GM19468 (cell line): ENCODE measurements at regions not wholly inside any gene's neighbourhood (a gene's known extent, or its start where the extent isn't known, plus 50 kb on each side); places are given as distances from the start of the nearest gene placed in this dataset.
"Not testable (repeated sequence)": the region's sequence is repeated elsewhere in the genome, so short reads cannot be mapped to it uniquely, and the experiment has no call there.

Experiments
- ATAC-seq: cut with Tn5 transposase; IDR thresholded peaks from one replicate; pipeline ENCODE4 v1.9.1; 2021; ENCODE audit warnings: mild to moderate bottlenecking, moderate library complexity, moderate number of reproducible peaks; ENCODE audit not compliant: unreplicated experiment; ENCODE audit errors: extremely low read depth

GRCh38 chr7:81839708-81840369 lies 70.0 kb upstream of the HGF start:
- peak; percentile 45 for ATAC-seq

GRCh38 chr7:81833401-81833800 lies 63.6 kb upstream of the HGF start:
- no peak for ATAC-seq

- ATAC-seq: no peak
Observed at GRCh38 chr7:81831883-81832282, 62.0 kb upstream of the HGF start.

GRCh38 chr7:81829511-81829910 lies 59.7 kb upstream of the HGF start:
- not testable (repeated sequence) for ATAC-seq

GRCh38 chr7:81822811-81823210 lies 53.0 kb upstream of the HGF start:
- no peak for ATAC-seq

GRCh38 chr7:81819861-81820260 lies 50.0 kb upstream of the HGF start:
- ATAC-seq: no peak
